GM21825 (cell line): ENCODE measurements at regions not wholly inside any gene's neighbourhood (a gene's known extent, or its start where the extent isn't known, plus 50 kb on each side); places are given as distances from the start of the nearest gene placed in this dataset.

ENCODE experiments used
- ATAC-seq: cut with Tn5 transposase; IDR thresholded peaks from one replicate; pipeline ENCODE4 v1.9.1; 2021; ENCODE audit warnings: mild to moderate bottlenecking, moderate library complexity; ENCODE audit not compliant: unreplicated experiment

- ATAC-seq, result no peak
These were observed 449.9 kb downstream of the INHBA start for GRCh38 chr7:41252957-41253356.

DNA sequence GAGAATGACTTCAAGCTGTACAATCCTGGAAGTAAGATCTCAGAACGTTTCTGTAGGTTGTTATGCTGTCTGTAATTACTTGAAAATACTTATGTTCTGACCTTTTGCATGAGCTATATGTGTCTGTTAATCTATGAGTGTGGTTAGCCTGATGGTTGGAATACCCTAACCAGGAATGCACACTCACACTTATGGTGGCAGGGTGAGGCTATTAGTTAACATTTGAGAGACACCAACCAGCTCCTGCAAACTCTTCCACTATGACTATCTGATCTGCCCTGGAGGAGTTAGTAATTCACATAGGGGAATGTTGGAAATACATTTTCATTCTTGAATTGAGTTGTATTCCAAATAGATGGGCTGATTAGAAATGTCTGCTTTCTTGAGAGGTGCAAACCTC, 450.3 kb downstream of the INHBA start:
- no peak for ATAC-seq

- ATAC-seq, result no peak
These were observed 455.6 kb downstream of the INHBA start for GRCh38 chr7:41247143-41247865.

GRCh38 chr7:41245916-41246315, 457.0 kb downstream of the INHBA start:
- ATAC-seq, result no peak

DNA sequence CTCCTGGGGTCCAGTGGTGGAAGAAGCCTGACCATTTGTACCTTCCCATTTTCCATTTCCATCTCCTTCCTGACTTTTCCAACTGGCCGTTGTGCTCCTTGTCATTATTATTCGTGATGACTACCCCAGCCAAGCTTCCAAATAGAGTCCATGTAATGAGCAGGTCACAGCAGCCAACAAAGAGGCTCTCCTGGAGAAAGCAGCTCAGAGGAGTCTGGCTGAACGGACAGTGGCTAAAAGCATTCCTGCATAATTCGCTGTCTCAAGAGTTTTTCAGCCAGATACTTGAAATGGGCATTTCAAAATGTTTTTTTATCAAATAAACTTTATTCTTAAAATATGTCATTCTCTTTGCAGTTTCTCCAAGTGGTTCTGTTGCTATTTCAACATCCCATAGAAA, 458.6 kb downstream of the INHBA start:
- no peak for ATAC-seq

- ATAC-seq, result no peak
These were observed 461.2 kb downstream of the INHBA start for GRCh38 chr7:41241641-41242040.

GRCh38 chr7:41239596-41239995, 463.3 kb downstream of the INHBA start:
- no peak for ATAC-seq

- ATAC-seq, result no peak
These were observed 464.0 kb downstream of the INHBA start for GRCh38 chr7:41238851-41239331.

- no peak for ATAC-seq
These were observed 464.9 kb downstream of the INHBA start for GRCh38 chr7:41237956-41238355.

- ATAC-seq, result no peak
These were observed 470.8 kb downstream of the INHBA start for GRCh38 chr7:41232086-41232485.

DNA sequence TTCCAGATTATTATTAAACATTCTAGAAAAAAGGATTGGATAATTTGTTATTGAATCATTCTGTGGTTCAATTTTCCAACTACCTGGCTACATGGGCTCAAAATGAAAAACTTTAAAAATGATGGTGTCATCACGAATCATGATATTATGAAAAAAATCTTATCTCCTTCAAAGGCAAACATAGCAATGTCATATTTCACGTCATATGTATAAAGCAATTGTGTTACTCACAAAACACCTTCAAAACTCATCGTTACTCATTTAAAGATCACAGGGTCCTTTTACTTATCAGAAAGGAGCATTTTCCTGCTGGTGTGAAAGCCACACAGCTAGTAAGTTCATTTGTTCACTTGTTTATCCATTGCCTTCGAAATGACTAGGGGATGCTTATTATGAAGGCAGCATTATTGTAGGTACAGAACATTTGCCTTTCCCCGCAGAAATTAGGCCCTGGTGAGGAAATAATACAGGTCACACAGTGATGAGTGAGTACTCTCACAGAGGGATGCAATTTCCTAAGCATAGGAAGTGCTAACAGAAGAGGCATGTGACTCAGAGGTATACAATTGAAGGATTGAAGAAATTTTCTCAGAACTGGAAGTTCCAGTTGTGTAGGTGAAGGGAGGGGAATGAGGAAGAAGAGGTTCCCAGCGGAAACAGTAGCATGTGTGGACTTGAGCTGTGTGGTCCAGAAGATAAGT, 478.7 kb downstream of the INHBA start:
- no peak for ATAC-seq

DNA sequence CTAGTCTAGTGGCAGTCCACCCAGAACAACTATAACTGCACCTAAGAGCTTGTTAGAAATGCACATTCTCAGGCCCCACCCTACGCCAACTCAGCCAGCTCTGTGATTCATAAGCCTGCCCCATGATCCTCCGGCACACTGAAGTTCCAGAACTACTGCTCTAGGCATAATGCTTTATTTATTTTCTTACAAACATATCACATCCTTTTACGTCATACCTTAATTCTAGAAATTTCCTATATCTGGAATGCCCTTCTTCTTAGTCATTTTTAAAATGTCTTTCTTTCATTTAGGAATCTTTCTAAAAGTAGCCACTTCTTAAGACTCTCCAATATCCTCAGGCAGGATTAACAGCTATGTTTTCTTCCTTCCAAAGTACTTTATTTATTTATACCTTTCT, 480.1 kb downstream of the INHBA start:
- ATAC-seq, result no peak

DNA sequence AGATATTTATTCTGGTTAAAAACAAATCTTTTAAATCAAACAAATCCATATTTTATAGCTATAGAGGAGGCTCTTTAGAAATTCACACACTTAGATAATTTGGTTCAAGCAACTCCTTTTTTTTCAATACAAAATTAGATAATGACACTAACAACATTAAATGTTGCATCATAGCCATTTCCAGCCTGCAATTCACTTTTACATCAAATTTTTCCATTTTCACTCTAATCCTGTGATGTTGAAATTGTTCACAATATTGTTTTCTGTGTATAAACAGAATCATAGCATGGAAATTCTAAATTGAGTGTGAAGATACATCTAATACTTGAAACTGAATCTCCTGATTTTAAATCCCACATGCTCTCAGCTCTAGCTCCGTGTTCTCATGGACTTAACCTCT, 482.6 kb downstream of the INHBA start:
- no peak for ATAC-seq

DNA sequence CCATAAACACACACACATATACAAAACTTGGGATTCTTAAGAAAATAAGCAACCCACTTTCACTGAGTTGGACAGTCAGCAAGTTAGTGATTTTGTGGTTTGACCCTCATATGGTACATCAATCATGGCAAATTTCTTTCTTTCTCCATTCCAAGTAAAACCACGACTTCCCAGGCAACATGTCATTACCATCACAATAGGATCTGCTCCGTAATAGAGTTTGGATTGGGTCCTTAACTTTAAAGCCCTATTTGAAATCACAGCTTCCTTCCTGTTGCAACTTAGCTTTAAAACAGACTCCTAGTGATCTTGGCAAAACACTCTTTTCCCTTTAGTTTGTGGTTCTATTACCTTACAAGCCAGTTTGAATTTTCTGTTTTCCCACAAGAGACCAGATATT, 483.6 kb downstream of the INHBA start:
- no peak for ATAC-seq

GRCh38 chr7:41217306-41217705, 485.6 kb downstream of the INHBA start:
- ATAC-seq, result no peak

GRCh38 chr7:41207141-41207540, 495.7 kb downstream of the INHBA start:
- no peak for ATAC-seq

GRCh38 chr7:41206267-41206666, 496.6 kb downstream of the INHBA start:
- no peak for ATAC-seq

- ATAC-seq, result peak; percentile 79
These were observed 497.3 kb downstream of the INHBA start for GRCh38 chr7:41205600-41205999.

GRCh38 chr7:41203542-41203941, 499.3 kb downstream of the INHBA start:
- ATAC-seq, result no peak

DNA sequence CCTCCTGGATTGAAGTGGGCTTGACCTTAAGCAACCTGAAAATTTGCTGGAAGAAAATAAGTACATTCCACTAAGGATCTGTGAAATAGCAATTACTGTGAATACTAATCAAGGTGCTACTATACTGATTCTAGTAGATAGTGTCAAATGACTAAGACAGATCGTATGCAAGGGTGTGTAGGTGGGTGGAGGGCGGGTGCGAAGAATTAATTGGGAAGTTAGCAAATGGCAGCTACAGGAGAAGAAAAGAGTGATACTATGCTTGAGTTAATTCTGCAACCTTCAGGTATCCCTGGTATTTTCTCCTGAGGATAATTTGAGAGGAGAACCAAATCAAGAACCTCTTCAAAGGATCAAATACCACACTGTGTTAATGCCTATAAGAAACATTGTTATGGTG, 501.9 kb downstream of the INHBA start:
- ATAC-seq, result no peak

GRCh38 chr7:41199136-41199535, 503.8 kb downstream of the INHBA start:
- ATAC-seq, result no peak

- ATAC-seq, result no peak
These were observed 504.4 kb downstream of the INHBA start for GRCh38 chr7:41198502-41198901.
